Endothelial cell of umbilical vein (primary cell): ENCODE measurements at regions not wholly inside any gene's neighbourhood (a gene's known extent, or its start where the extent isn't known, plus 50 kb on each side); places are given as distances from the start of the nearest gene placed in this dataset.

Source experiments
- BruUV-seq: library from RNA; stranded (reverse); fragments of 400-500 nt; replicated peaks from 2 replicates; lab custom pipeline; 2021; lab: Mats Ljungman, UMichigan
- CTCF ChIA-PET: fragments of 300-600, 350-600 bp; sonication (Branson Sonifier 250); formaldehyde crosslinking; loops from one replicate; lab custom pipeline; 2021; ENCODE audit warnings: antibody characterized with exemption, inconsistent platforms; lab: Charles Lee
- POLR2A ChIA-PET: fragments of 300-600, 350-600 bp; sonication (Branson Sonifier 250); formaldehyde crosslinking; loops from one replicate; lab custom pipeline; 2021; ENCODE audit warnings: antibody characterized with exemption, inconsistent platforms; lab: Charles Lee
- DNase-seq: peaks from one replicate; pipeline ENCODE4 v3.0.0-alpha.2; 2011; ENCODE audit warnings: low read depth, low spot score
- FAIRE-seq: peaks from 2 replicates; lab custom pipeline; 2011; peaks lifted over from hg19 to GRCh38; lab: Jason Lieb, UNC
- H2AFZ ChIP-seq: 2 replicates; pipeline ENCODE4 v1.6.0; 2012; ENCODE audit warnings: low read depth, low read length, control low read depth, inconsistent platforms
- H3K27ac ChIP-seq: 2 replicates; pipeline ENCODE4 v1.5.1; 2011; ENCODE audit warnings: low read depth, mild to moderate bottlenecking, control low read depth, low read length, moderate library complexity; ENCODE audit not compliant: insufficient read depth
- H3K27me3 ChIP-seq, 2 experiments: 2 replicates each; pipeline versions ENCODE4 v1.6.0 to v1.6.1; 2011; ENCODE audit warnings: low read length in 2 of 2, mixed read lengths in 1 of 2; ENCODE audit not compliant: control insufficient read depth in 2 of 2, insufficient read depth in 2 of 2
- H3K36me3 ChIP-seq, 2 experiments: 2 replicates in 1 of 2; 3 replicates in 1 of 2; pipeline ENCODE4 v1.5.1; 2011; ENCODE audit warnings: low read length in 2 of 2, mild to moderate bottlenecking in 1 of 2, moderate library complexity in 1 of 2; ENCODE audit not compliant: control insufficient read depth in 2 of 2, insufficient read depth in 2 of 2; ENCODE audit errors: extremely low read depth in 1 of 2
- H3K4me1 ChIP-seq: 3 replicates; pipeline ENCODE4 v1.5.1; 2011; ENCODE audit warnings: mild to moderate bottlenecking, low read length; ENCODE audit not compliant: control insufficient read depth, insufficient read depth; ENCODE audit errors: extremely low read depth
- H3K4me2 ChIP-seq: 2 replicates; pipeline ENCODE4 v1.6.1; 2011; ENCODE audit warnings: low read length, control low read depth, mixed read lengths; ENCODE audit not compliant: insufficient read depth
- H3K4me3 ChIP-seq, 3 experiments: fragments of 200-600 bp in 1 of 3; sonication (generic), shearing (Covaris generic) in 1 of 3; replicated peaks in 1 of 3; 2 replicates each; pipeline ENCODE4 v1.5.1; 2011 to 2016; ENCODE audit warnings: control low read depth in 3 of 3, low read length in 3 of 3, mild to moderate bottlenecking in 2 of 3, inconsistent platforms in 1 of 3, low read depth in 1 of 3, moderate library complexity in 1 of 3; ENCODE audit not compliant: insufficient read depth in 1 of 3
- H3K79me2 ChIP-seq: 2 replicates; pipeline ENCODE4 v1.6.0; 2012; ENCODE audit warnings: low read length, inconsistent platforms; ENCODE audit not compliant: control insufficient read depth, insufficient read depth
- H3K9ac ChIP-seq: replicated peaks from 2 replicates; pipeline ENCODE3; 2011; ENCODE audit warnings: low read length, control low read depth; ENCODE audit not compliant: insufficient read depth; ENCODE audit errors: extremely low read depth
- H3K9me1 ChIP-seq: replicated peaks from 3 replicates; pipeline ENCODE4 v1.6.0; 2011; ENCODE audit warnings: mild to moderate bottlenecking, low read length; ENCODE audit not compliant: control insufficient read depth, insufficient read depth; ENCODE audit errors: extremely low read depth
- H3K9me3 ChIP-seq: replicated peaks from 2 replicates; pipeline ENCODE4 v1.5.1; 2012; ENCODE audit warnings: low read length, inconsistent platforms; ENCODE audit not compliant: control insufficient read depth, insufficient read depth
- H4K20me1 ChIP-seq: replicated peaks from 2 replicates; pipeline ENCODE3; 2011; ENCODE audit warnings: mild to moderate bottlenecking, low read length; ENCODE audit not compliant: control insufficient read depth, insufficient read depth; ENCODE audit errors: extremely low read depth
- EZH2 ChIP-seq: IDR thresholded peaks from 2 replicates; pipeline ENCODE4 v1.6.1; 2012; ENCODE audit warnings: borderline replicate concordance, low read depth, mild to moderate bottlenecking, moderate library complexity, low read length, inconsistent platforms; ENCODE audit not compliant: severe bottlenecking
- FOS ChIP-seq: IDR thresholded peaks from 2 replicates; pipeline ENCODE4 v1.6.1; 2011; ENCODE audit warnings: mild to moderate bottlenecking, low read length, moderate library complexity, borderline replicate concordance; ENCODE audit not compliant: insufficient read depth
- GATA2 ChIP-seq: IDR thresholded peaks from 2 replicates; pipeline ENCODE4 v1.7.0; 2011; ENCODE audit warnings: low read depth, mild to moderate bottlenecking, moderate library complexity, mixed read lengths, low read length; ENCODE audit not compliant: insufficient read length, insufficient read depth
- JUN ChIP-seq: IDR thresholded peaks from 2 replicates; pipeline ENCODE4 v1.6.1; 2011; ENCODE audit warnings: borderline replicate concordance, low read depth; ENCODE audit not compliant: insufficient read length, insufficient read depth
- MYC ChIP-seq: IDR thresholded peaks from one replicate; pipeline ENCODE4 v1.6.1; 2011; ENCODE audit warnings: mild to moderate bottlenecking, low read depth, low read length
- POLR2A ChIP-seq: IDR thresholded peaks from 2 replicates; pipeline ENCODE4 v1.6.1; 2012; ENCODE audit warnings: low read depth, mild to moderate bottlenecking, control low read depth, low read length
- POLR2AphosphoS5 ChIP-seq: IDR thresholded peaks from 2 replicates; pipeline ENCODE4 v1.6.1; 2012; ENCODE audit warnings: low read depth, mild to moderate bottlenecking, control low read depth, low read length, moderate library complexity; ENCODE audit not compliant: insufficient read depth
- dilution Hi-C: fragments of 300-500 bp; cut with MboI; formaldehyde crosslinking; loops from one replicate; pipeline ENCODE4 v1.15.0; 2019; ENCODE audit warnings: low sequenced_read_pairs; ENCODE audit not compliant: extremely low pct_ligation_motif_present
- intact Hi-C: fragments of 100-400 bp; cut with micrococcal nuclease; formaldehyde crosslinking; loops from one replicate; pipeline ENCODE4 v1.10.0; 2022
- TF ChIP-seq, protein P1 (sequence below), 2 donors: IDR thresholded peaks; 1 replicate in 1 of 2; 2 replicates in 1 of 2; pipeline ENCODE4 v1.5.1; 2011; ENCODE audit warnings: low read length in 2 of 2, mild to moderate bottlenecking in 2 of 2, moderate library complexity in 2 of 2, control low read depth in 1 of 2, inconsistent platforms in 1 of 2, low read depth in 1 of 2; ENCODE audit not compliant: insufficient read depth in 1 of 2; ENCODE audit errors: extremely low read depth in 1 of 2
- TF ChIP-seq, protein P2 (sequence below): IDR thresholded peaks from 2 replicates; pipeline ENCODE4 v1.6.1; 2011; ENCODE audit not compliant: insufficient read depth, insufficient read length

GRCh38 chr12:59010941-59011340, 90.6 kb upstream of the LRIG3 start:
- Histone ChIP-seq H2AFZ (no peak overlapping the region), H3K9ac (no peak overlapping the region), H3K79me2 (no peaks in the 10 kb centered on the region), H3K36me3 (no peaks in the 10 kb centered on the region), H3K4me3 (no peak overlapping the region), H4K20me1 (no peaks in the 10 kb centered on the region), H3K4me2 (no peak overlapping the region), H3K4me1 (no peaks in the 10 kb centered on the region), H3K27ac (no peak overlapping the region), H3K27me3 (no peaks in the 10 kb centered on the region), H3K9me3 (no peaks in the 10 kb centered on the region), H3K9me1 (no peaks in the 10 kb centered on the region)
- TF ChIP-seq MYC: no peak
- no peak for TF ChIP-seq POLR2A
- TF ChIP-seq, protein P1, sequence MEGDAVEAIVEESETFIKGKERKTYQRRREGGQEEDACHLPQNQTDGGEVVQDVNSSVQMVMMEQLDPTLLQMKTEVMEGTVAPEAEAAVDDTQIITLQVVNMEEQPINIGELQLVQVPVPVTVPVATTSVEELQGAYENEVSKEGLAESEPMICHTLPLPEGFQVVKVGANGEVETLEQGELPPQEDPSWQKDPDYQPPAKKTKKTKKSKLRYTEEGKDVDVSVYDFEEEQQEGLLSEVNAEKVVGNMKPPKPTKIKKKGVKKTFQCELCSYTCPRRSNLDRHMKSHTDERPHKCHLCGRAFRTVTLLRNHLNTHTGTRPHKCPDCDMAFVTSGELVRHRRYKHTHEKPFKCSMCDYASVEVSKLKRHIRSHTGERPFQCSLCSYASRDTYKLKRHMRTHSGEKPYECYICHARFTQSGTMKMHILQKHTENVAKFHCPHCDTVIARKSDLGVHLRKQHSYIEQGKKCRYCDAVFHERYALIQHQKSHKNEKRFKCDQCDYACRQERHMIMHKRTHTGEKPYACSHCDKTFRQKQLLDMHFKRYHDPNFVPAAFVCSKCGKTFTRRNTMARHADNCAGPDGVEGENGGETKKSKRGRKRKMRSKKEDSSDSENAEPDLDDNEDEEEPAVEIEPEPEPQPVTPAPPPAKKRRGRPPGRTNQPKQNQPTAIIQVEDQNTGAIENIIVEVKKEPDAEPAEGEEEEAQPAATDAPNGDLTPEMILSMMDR (IDR thresholded peaks at IDR 0.05; ENCODE audit: extremely low read depth in 1 of 2, insufficient read depth in 1 of 2, low read depth in 1 of 2, low read length in 2 of 2): no peak
- TF ChIP-seq, protein P2, sequence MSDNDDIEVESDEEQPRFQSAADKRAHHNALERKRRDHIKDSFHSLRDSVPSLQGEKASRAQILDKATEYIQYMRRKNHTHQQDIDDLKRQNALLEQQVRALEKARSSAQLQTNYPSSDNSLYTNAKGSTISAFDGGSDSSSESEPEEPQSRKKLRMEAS: no peak
- no peak for TF ChIP-seq POLR2AphosphoS5
- TF ChIP-seq GATA2: no peak
- TF ChIP-seq FOS: no peak
- TF ChIP-seq JUN: no peak
- TF ChIP-seq EZH2: no peak
- no peak for DNase-seq
- dilution Hi-C loops (no loop called here), intact Hi-C loops (no loop called here)
- no TSS peak for BruUV-seq
- CTCF ChIA-PET: interaction anchor here (1.0 kb wide), 1 partner anchor 17 kb away, joined by 3 read pairs; no protein-coding TSS in a partner anchor
- POLR2A ChIA-PET: no interaction called here
- FAIRE-seq: no peak
